Muscle layer of duodenum (tissue), 2 donors: ENCODE measurements at regions not wholly inside any gene's neighbourhood (a gene's known extent, or its start where the extent isn't known, plus 50 kb on each side); places are given as distances from the start of the nearest gene placed in this dataset.
"Not testable (repeated sequence)": the region's sequence is repeated elsewhere in the genome, so short reads cannot be mapped to it uniquely, and the experiment has no call there.

Source experiments
- H3K27ac ChIP-seq: one replicate; pipeline ENCODE4 v1.7.0; 2013; ENCODE audit warnings: mild to moderate bottlenecking, low read length
- H3K27me3 ChIP-seq: one replicate; pipeline ENCODE4 v1.7.0; 2013; ENCODE audit warnings: low read depth, mild to moderate bottlenecking, control low read depth, low read length
- H3K36me3 ChIP-seq, 2 donors: one replicate each; pipeline ENCODE4 v1.7.0; 2013; ENCODE audit warnings: low read length in 2 of 2, control low read depth in 1 of 2, mild to moderate bottlenecking in 1 of 2; ENCODE audit not compliant: insufficient read depth in 2 of 2, control insufficient read depth in 1 of 2
- H3K4me1 ChIP-seq, 2 donors: one replicate each; pipeline ENCODE4 v1.7.0; 2013; ENCODE audit warnings: low read length in 2 of 2, mild to moderate bottlenecking in 2 of 2, control low read depth in 1 of 2, moderate library complexity in 1 of 2; ENCODE audit not compliant: insufficient read depth in 2 of 2, control insufficient read depth in 1 of 2
- H3K4me3 ChIP-seq, 2 donors: one replicate each; pipeline ENCODE4 v1.7.0; 2013; ENCODE audit warnings: low read length in 2 of 2, low read depth in 1 of 2, mild to moderate bottlenecking in 1 of 2
- H3K9me3 ChIP-seq, 2 donors: one replicate each; pipeline ENCODE4 v1.7.0; 2013; ENCODE audit warnings: low read length in 2 of 2, control low read depth in 1 of 2, mild to moderate bottlenecking in 1 of 2; ENCODE audit not compliant: control insufficient read depth in 1 of 2
- donor health status: healthy.

- Histone ChIP-seq H3K27me3 (no peaks in the 10 kb centered on the region), H3K4me1 (no peaks in the 10 kb centered on the region), H3K4me3 (no peak overlapping the region), H3K36me3 (no peaks in the 10 kb centered on the region), H3K9me3 (no peaks in the 10 kb centered on the region), H3K27ac (no peak overlapping the region)
Observed at GRCh38 chr5:127133071-127133470, 59.8 kb upstream of the C5orf63 start.

- no peaks in the 10 kb centered on the region for H3K9me3 ChIP-seq
- H3K4me1 ChIP-seq: no peaks in the 10 kb centered on the region
- no peaks in the 10 kb centered on the region for H3K27me3 ChIP-seq
- H3K27ac ChIP-seq: no peak overlapping the region
- no peak overlapping the region for H3K4me3 ChIP-seq
- no peaks in the 10 kb centered on the region for H3K36me3 ChIP-seq
Observed at GRCh38 chr5:127136908-127137307, 63.6 kb upstream of the C5orf63 start.

- Histone ChIP-seq H3K36me3 (no peaks in the 10 kb centered on the region), H3K27me3 (no peaks in the 10 kb centered on the region), H3K4me3 (no peak overlapping the region), H3K9me3 (no peaks in the 10 kb centered on the region), H3K27ac (no peak overlapping the region), H3K4me1 (no peaks in the 10 kb centered on the region)
Observed at GRCh38 chr5:127143722-127144121, 70.4 kb upstream of the C5orf63 start.

GRCh38 chr5:127153031-127153430 lies 79.7 kb upstream of the C5orf63 start:
- Histone ChIP-seq H3K36me3 (no peaks in the 10 kb centered on the region), H3K4me3 (no peak overlapping the region), H3K27ac (no peak overlapping the region), H3K9me3 (peaks cover 0 to 9% of the 10 kb centered on the region in 2 donors), H3K27me3 (no peaks in the 10 kb centered on the region), H3K4me1 (no peaks in the 10 kb centered on the region)

DNA sequence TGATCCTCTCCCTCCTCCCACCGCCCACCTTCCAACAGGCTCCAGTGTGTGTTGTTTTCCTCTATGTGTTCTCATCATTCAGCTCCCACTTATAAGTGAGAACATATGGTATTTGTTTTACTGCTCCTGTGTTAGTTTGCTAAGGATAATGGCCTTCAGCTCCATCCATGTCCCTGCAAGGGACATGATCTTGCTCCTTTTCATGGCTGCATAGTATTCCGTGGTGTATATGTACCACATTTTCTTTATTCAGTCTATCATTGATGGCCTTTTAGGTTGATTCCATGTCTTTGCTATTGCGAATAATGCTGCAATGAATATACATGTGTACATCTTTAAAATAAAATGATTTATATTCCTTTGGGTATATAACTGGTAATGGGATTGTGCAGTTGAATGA lies 80.2 kb upstream of the C5orf63 start:
- Histone ChIP-seq H3K9me3 (peaks cover 0 to 9% of the 10 kb centered on the region in 2 donors), H3K4me1 (no peaks in the 10 kb centered on the region), H3K27me3 (no peaks in the 10 kb centered on the region), H3K27ac (no peak overlapping the region), H3K4me3 (no peak overlapping the region), H3K36me3 (no peaks in the 10 kb centered on the region)

DNA sequence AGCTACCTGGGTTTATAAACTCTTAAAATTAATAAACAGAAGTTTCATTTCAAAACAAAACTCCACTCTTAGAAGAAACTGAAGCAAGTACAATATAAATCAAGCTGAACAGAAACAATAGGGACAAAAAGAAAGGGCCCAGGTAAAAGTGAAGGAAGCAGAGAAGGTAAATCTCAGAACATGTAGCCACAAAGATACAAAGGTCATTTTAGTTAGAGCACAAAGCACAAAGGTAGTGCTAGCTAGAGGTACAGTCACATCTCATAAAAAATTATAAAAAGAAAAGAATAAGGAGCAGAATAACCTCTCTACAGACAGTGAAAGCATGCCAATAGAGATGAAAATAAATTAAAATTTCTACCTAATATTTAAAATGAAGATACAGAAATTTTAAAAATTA lies 90.4 kb upstream of the C5orf63 start:
- H3K36me3 ChIP-seq: no peaks in the 10 kb centered on the region
- no peak overlapping the region for H3K4me3 ChIP-seq
- H3K4me1 ChIP-seq: no peaks in the 10 kb centered on the region
- H3K27me3 ChIP-seq: no peaks in the 10 kb centered on the region
- H3K9me3 ChIP-seq: no peaks in the 10 kb centered on the region
- H3K27ac ChIP-seq: no peak overlapping the region

- no peaks in the 10 kb centered on the region for H3K36me3 ChIP-seq
- peaks cover 0 to 9% of the 10 kb centered on the region in 2 donors for H3K9me3 ChIP-seq
- H3K27ac ChIP-seq: no peak overlapping the region
- no peak overlapping the region for H3K4me3 ChIP-seq
- no peaks in the 10 kb centered on the region for H3K4me1 ChIP-seq
- H3K27me3 ChIP-seq: no peaks in the 10 kb centered on the region
Observed at GRCh38 chr5:127170918-127171600, 97.8 kb upstream of the C5orf63 start.

DNA sequence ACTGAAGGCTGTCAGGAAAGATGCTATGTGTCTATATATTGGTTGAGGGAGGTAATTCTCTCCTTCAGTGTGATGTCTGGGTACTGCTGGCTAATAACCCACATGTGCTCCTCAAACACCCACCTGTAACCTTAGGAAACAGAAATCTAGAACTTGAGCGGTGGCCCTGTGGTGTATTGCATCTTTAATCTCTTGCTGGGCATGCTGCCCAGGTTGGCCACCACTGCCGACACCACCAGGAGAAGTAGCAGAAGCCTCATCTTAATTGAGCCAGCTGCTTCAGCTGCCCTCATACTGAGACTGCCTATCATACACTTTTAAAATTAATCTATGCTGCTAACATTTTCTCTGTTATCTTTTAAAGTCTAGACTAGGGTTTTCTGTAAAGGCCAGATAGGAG lies 103.5 kb upstream of the C5orf63 start:
- Histone ChIP-seq H3K27me3 (no peaks in the 10 kb centered on the region), H3K27ac (no peak overlapping the region), H3K36me3 (no peaks in the 10 kb centered on the region), H3K9me3 (peaks cover 0 to 9% of the 10 kb centered on the region in 2 donors), H3K4me3 (no peak overlapping the region), H3K4me1 (no peaks in the 10 kb centered on the region)

DNA sequence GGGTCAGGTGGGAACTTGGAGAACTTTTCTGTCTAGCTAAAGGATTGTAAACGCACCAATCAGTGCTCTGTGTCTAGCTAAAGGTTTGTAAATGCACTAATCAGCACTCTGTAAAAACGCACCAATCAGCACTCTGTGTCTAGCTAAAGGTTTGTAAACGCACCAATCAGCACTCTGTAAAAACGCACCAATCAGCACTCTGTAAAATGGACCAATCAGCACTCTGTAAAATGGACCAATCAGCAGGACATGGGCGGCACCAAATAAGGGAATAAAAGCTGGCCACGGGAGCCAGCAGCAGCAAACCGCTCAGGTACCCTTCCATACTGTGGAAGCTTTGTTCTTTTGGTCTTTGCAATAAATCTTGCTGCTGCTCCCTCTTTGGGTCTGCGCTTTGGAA lies 108.0 kb upstream of the MEGF10 start:
- H3K9me3 ChIP-seq, H3K27me3 ChIP-seq, H3K27ac ChIP-seq, H3K4me1 ChIP-seq, H3K4me3 ChIP-seq, H3K36me3 ChIP-seq: not testable (repeated sequence)

GRCh38 chr5:127183332-127183731 lies 107.3 kb upstream of the MEGF10 start:
- Histone ChIP-seq H3K9me3 (no peaks in the 10 kb centered on the region), H3K27me3 (no peaks in the 10 kb centered on the region), H3K27ac (no peak overlapping the region), H3K36me3 (no peaks in the 10 kb centered on the region), H3K4me1 (no peaks in the 10 kb centered on the region), H3K4me3 (no peak overlapping the region)

DNA sequence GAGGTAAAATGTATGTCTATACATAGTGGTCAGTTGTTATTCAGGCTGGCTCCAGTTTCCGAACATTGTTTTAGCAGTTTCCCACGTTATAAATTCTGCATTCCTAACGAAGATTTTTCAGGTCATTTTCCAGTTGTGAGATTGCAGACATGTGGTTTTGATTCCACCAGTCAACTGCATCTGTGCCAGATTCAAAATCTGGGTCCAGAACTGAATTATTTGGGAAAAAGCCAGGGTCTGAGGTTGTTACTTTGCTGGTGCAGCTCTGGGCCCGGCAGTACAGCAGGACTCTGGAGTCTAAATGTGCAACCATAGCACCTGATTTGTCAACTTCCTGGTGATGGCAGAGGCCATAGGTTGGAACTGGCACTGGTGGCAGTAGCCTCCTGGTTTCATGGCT lies 105.7 kb upstream of the MEGF10 start:
- Histone ChIP-seq H3K4me3 (no peak overlapping the region), H3K9me3 (no peaks in the 10 kb centered on the region), H3K4me1 (no peaks in the 10 kb centered on the region), H3K27me3 (no peaks in the 10 kb centered on the region), H3K36me3 (no peaks in the 10 kb centered on the region), H3K27ac (no peak overlapping the region)

- Histone ChIP-seq H3K27ac (no peak overlapping the region), H3K36me3 (no peaks in the 10 kb centered on the region), H3K9me3 (no peaks in the 10 kb centered on the region), H3K27me3 (no peaks in the 10 kb centered on the region), H3K4me1 (no peaks in the 10 kb centered on the region), H3K4me3 (no peak overlapping the region)
Observed at GRCh38 chr5:127186657-127187056, 103.9 kb upstream of the MEGF10 start.
